ENCODE measurements at regions not wholly inside any gene's neighbourhood (a gene's known extent, or its start where the extent isn't known, plus 50 kb on each side); places are given as distances from the start of the nearest gene placed in this dataset.

- dilution Hi-C loops (cut with HindIII; ENCODE audit: low sequenced_read_pairs, unreplicated experiment) = no loop called here
Measured at GRCh38 chr1:224805889-224806288, 123.6 kb upstream of the DNAH14 start.

More at GRCh38 chr1:224805889-224806288, 123.6 kb upstream of the DNAH14 start:
- no peak overlapping the region for H2AK5ac ChIP-seq (ENCODE audit: low read depth, low read length)
- H2AK9ac ChIP-seq (replicated peaks; ENCODE audit: low read depth, low read length, poor library complexity) = no peak overlapping the region
- no peak overlapping the region for H2BK15ac ChIP-seq (ENCODE audit: low read depth, low read length)
- ATAC-seq (ENCODE audit: low read depth) = no peak
- no peak overlapping the region for H3K4ac ChIP-seq (ENCODE audit: low read depth, low read length)
- no peak overlapping the region for H3K23ac ChIP-seq (ENCODE audit: low read depth, low read length)
- H3K18ac ChIP-seq (ENCODE audit: low read depth, low read length) = no peak overlapping the region
- H2AFZ ChIP-seq (replicated peaks; ENCODE audit: low read length, poor library complexity) = no peak overlapping the region
- ChIA-PET POLR2A (ENCODE audit: unreplicated experiment) (no interaction called here), CTCF (interaction anchor here (0.6 kb wide), 1 partner anchor 58 kb away, joined by 3 read pairs; no protein-coding TSS in a partner anchor)
- H3K36me3 ChIP-seq (ENCODE audit: control insufficient read depth, insufficient read depth, low read length) = no peaks in the 10 kb centered on the region
- H4K20me1 ChIP-seq (ENCODE audit: insufficient read depth, low read length) = no peaks in the 10 kb centered on the region
- DNase-seq = no peak
- intact Hi-C loops (cut with micrococcal nuclease) = no loop called here
- TF ChIP-seq RCOR1 (IDR thresholded peaks at IDR 0.05; ENCODE audit: insufficient replicate concordance, low read length) (no peak), ELK1 (IDR thresholded peaks at IDR 0.05; ENCODE audit: borderline replicate concordance, low read depth, low read length) (no peak), MXI1 (IDR thresholded peaks at IDR 0.05; ENCODE audit: borderline replicate concordance, low read depth, low read length) (no peak), CEBPB (IDR thresholded peaks at IDR 0.05; ENCODE audit: low read depth, low read length) (no peak)
- no peak overlapping the region for H3K4me3 ChIP-seq (ENCODE audit: insufficient read depth, low read depth, low read length)
- H2BK20ac ChIP-seq (ENCODE audit: low read depth, low read length) = no peak overlapping the region
- H3K56ac ChIP-seq (ENCODE audit: extremely low read depth, insufficient read depth, low read length) = no peak overlapping the region
- H3K9me3 ChIP-seq (ENCODE audit: control insufficient read depth, insufficient read depth, low read length) = 0 out of 2 replicates have a peak, but pooled peaks cover 2% of the 10 kb centered on the region
- no peak overlapping the region for H3K4me2 ChIP-seq (ENCODE audit: low read depth, low read length)
- BruUV-seq (replicated peaks) = no TSS peak
- in situ Hi-C loops (cut with MboI; ENCODE audit: low sequenced_read_pairs) = no loop called here
- no peak overlapping the region for H2BK120ac ChIP-seq (ENCODE audit: low read depth, low read length)
- H3K27me3 ChIP-seq (ENCODE audit: control insufficient read depth, insufficient read depth, low read length) = peaks cover 3% of the 10 kb centered on the region
- H3K27ac ChIP-seq (ENCODE audit: insufficient read depth, low read length) = no peak overlapping the region
- no peaks in the 10 kb centered on the region for H3K9me1 ChIP-seq (ENCODE audit: insufficient read depth, low read length)
- H3K79me1 ChIP-seq (ENCODE audit: low read depth in 1 of 2, low read length in 2 of 2) = no peaks in the 10 kb centered on the region
- no peak overlapping the region for H3K14ac ChIP-seq (replicated peaks; ENCODE audit: low read depth, low read length)
- H4K91ac ChIP-seq (ENCODE audit: insufficient read depth, low read depth, low read length) = no peak overlapping the region
- no peak overlapping the region for H2BK5ac ChIP-seq (ENCODE audit: low read depth, low read length, poor library complexity, severe bottlenecking)
- H3K4me1 ChIP-seq (ENCODE audit: control insufficient read depth, insufficient read depth, low read length) = no peaks in the 10 kb centered on the region
- no peak overlapping the region for H3K9ac ChIP-seq (ENCODE audit: low read depth, low read length)
- no peak overlapping the region for H4K8ac ChIP-seq (ENCODE audit: low read depth in 2 of 2, low read length in 2 of 2)
- no peak overlapping the region for H4K5ac ChIP-seq (ENCODE audit: low read depth, low read length)
- 70% methylated on average over 2 of the region's 2 CpGs; no CpG with 5 or more reads in 1 of the 2 experiments for WGBS, 2 experiments (ENCODE audit: extremely low coverage in 2 of 2, insufficient read length in 1 of 2)

Measured in IMR-90 (cell line).